H1 (cell line): ENCODE measurements at regions not wholly inside any gene's neighbourhood (a gene's known extent, or its start where the extent isn't known, plus 50 kb on each side); places are given as distances from the start of the nearest gene placed in this dataset.

Source experiments
- CHD1 ChIP-seq: IDR thresholded peaks from 2 replicates; pipeline ENCODE4 v1.6.1; 2012; ENCODE audit warnings: low read depth, low read length, improper control_type of control experiment
- EZH2 ChIP-seq: fragments of 200-600 bp; sonication (generic); IDR thresholded peaks from 2 replicates; pipeline ENCODE4 v1.7.1; 2012; ENCODE audit warnings: low read depth, mild to moderate bottlenecking, moderate library complexity, low read length, inconsistent platforms; ENCODE audit not compliant: severe bottlenecking
- JUN ChIP-seq: IDR thresholded peaks from 2 replicates; pipeline ENCODE4 v1.6.1; 2011; ENCODE audit warnings: low read depth, mild to moderate bottlenecking, improper control_type of control experiment, low read length
- RFX5 ChIP-seq: IDR thresholded peaks from 2 replicates; pipeline ENCODE4 v1.6.1; 2011; ENCODE audit warnings: low read depth, low read length, improper control_type of control experiment, borderline replicate concordance
- TF ChIP-seq, protein P1 (sequence below), 3 experiments: IDR thresholded peaks; 1 replicate in 2 of 3; 2 replicates in 1 of 3; pipeline versions ENCODE4 v1.5.1 to v1.6.1; 2011; ENCODE audit warnings: low read length in 3 of 3, mild to moderate bottlenecking in 3 of 3, inconsistent platforms in 2 of 3, low read depth in 1 of 3, moderate library complexity in 1 of 3; ENCODE audit not compliant: insufficient read depth in 1 of 3; ENCODE audit errors: control extremely low read depth in 1 of 3

DNA sequence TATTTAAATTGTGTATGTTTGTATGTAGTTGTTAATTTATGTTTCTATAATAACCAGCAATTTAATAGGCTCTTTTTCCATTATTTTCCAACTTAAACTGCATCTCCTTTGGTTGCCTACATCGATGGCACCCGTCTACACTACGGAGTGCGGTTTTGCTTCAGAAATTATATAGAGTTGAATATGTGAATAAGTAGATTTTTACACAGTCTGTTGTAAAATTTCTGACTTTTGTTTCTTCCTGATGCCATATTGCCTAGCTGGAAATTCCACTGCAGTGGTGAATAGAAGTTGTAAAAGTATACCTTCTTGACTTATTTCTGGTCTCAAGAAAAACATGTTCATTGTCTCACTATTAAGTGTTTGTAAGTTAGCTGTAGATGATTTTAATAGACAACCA is 404.1 kb upstream of the EPHA7 start:
- TF ChIP-seq, protein P1, sequence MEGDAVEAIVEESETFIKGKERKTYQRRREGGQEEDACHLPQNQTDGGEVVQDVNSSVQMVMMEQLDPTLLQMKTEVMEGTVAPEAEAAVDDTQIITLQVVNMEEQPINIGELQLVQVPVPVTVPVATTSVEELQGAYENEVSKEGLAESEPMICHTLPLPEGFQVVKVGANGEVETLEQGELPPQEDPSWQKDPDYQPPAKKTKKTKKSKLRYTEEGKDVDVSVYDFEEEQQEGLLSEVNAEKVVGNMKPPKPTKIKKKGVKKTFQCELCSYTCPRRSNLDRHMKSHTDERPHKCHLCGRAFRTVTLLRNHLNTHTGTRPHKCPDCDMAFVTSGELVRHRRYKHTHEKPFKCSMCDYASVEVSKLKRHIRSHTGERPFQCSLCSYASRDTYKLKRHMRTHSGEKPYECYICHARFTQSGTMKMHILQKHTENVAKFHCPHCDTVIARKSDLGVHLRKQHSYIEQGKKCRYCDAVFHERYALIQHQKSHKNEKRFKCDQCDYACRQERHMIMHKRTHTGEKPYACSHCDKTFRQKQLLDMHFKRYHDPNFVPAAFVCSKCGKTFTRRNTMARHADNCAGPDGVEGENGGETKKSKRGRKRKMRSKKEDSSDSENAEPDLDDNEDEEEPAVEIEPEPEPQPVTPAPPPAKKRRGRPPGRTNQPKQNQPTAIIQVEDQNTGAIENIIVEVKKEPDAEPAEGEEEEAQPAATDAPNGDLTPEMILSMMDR (IDR thresholded peaks at IDR 0.05; ENCODE audit: control extremely low read depth in 1 of 3, insufficient read depth in 1 of 3, low read depth in 1 of 3, low read length in 3 of 3) = no peak
- TF ChIP-seq JUN = no peak
- TF ChIP-seq EZH2 = no peak
- no peak for TF ChIP-seq CHD1
- TF ChIP-seq RFX5 = no peak
